AG04449 (cell line): ENCODE measurements at regions not wholly inside any gene's neighbourhood (a gene's known extent, or its start where the extent isn't known, plus 50 kb on each side); places are given as distances from the start of the nearest gene placed in this dataset.

ENCODE experiments used
- CTCF ChIA-PET: fragments of 350-600 bp; formaldehyde crosslinking; extraction: SDS; loops from one replicate; lab custom pipeline; 2021; ENCODE audit warnings: antibody characterized with exemption; lab: Yijun Ruan, JAX
- POLR2A ChIA-PET: fragments of 400-600, 350-600 bp; formaldehyde crosslinking; extraction: SDS; loops from one replicate; lab custom pipeline; 2020; ENCODE audit warnings: antibody characterized with exemption, inconsistent platforms; lab: Yijun Ruan, JAX
- DNase-seq: peaks from one replicate; pipeline ENCODE4 v3.0.0-alpha.2; 2010; ENCODE audit warnings: low read depth, low spot score
- H3K4me3 ChIP-seq: 2 replicates; pipeline ENCODE4 v1.5.1; 2011; ENCODE audit warnings: low read depth, mild to moderate bottlenecking, control low read depth, low read length
- CTCF ChIP-seq: IDR thresholded peaks from one replicate; pipeline ENCODE4 v1.5.1; 2011; ENCODE audit warnings: mild to moderate bottlenecking, moderate library complexity, low read length, control low read depth, inconsistent platforms; ENCODE audit not compliant: insufficient read depth; ENCODE audit errors: missing control alignments

GRCh38 chr13:106008540-106008939 is 526.9 kb downstream of the EFNB2 start:
- CTCF ChIA-PET, result no interaction called here
- TF ChIP-seq CTCF, result no peak
- POLR2A ChIA-PET, result no interaction called here

GRCh38 chr13:106007156-106007555 is 528.3 kb downstream of the EFNB2 start:
- no peak overlapping the region for H3K4me3 ChIP-seq
- DNase-seq, result no peak
- TF ChIP-seq CTCF, result no peak
- ChIA-PET CTCF (no interaction called here), POLR2A (no interaction called here)

More at GRCh38 chr13:106008540-106008939, 526.9 kb downstream of the EFNB2 start:
- no peak overlapping the region for H3K4me3 ChIP-seq
- no peak for DNase-seq

- DNase-seq, result no peak
- ChIA-PET CTCF (no interaction called here), POLR2A (no interaction called here)
- no peak overlapping the region for H3K4me3 ChIP-seq
- no peak for TF ChIP-seq CTCF
These were observed 531.8 kb downstream of the EFNB2 start for GRCh38 chr13:106003651-106004050.

GRCh38 chr13:106001443-106001842 is 534.0 kb downstream of the EFNB2 start:
- no peak for DNase-seq
- CTCF ChIA-PET, result no interaction called here
- POLR2A ChIA-PET, result no interaction called here
- no peak overlapping the region for H3K4me3 ChIP-seq
- no peak for TF ChIP-seq CTCF

GRCh38 chr13:105997581-105998550 is 537.6 kb downstream of the EFNB2 start:
- no peak for DNase-seq
- no peak overlapping the region for H3K4me3 ChIP-seq
- ChIA-PET CTCF (interaction anchor here (1.0 kb wide), 1 partner anchor 29 kb away, joined by 4 read pairs; no protein-coding TSS in a partner anchor), POLR2A (interaction anchor here (0.6 kb wide), 1 partner anchor 538 kb away, joined by 3 read pairs; the partner anchor contains the start of gene EFNB2)
- no peak for TF ChIP-seq CTCF

- no peak for DNase-seq
- H3K4me3 ChIP-seq, result no peak overlapping the region
- ChIA-PET CTCF (no interaction called here), POLR2A (no interaction called here)
- TF ChIP-seq CTCF, result no peak
These were observed 539.0 kb downstream of the EFNB2 start for GRCh38 chr13:105996391-105997025.
